ENCODE measurements at regions not wholly inside any gene's neighbourhood (a gene's known extent, or its start where the extent isn't known, plus 50 kb on each side); places are given as distances from the start of the nearest gene placed in this dataset.

- CTCF ChIA-PET = no interaction called here
- DNase-seq (ENCODE audit: low spot score) = no peak
- no TSS peak for BruUV-seq (replicated peaks)
- TF ChIP-seq EZH2 (IDR thresholded peaks at IDR 0.05; ENCODE audit: borderline replicate concordance, low read depth, low read length, poor library complexity, severe bottlenecking) = no peak
- TF ChIP-seq, protein P1, sequence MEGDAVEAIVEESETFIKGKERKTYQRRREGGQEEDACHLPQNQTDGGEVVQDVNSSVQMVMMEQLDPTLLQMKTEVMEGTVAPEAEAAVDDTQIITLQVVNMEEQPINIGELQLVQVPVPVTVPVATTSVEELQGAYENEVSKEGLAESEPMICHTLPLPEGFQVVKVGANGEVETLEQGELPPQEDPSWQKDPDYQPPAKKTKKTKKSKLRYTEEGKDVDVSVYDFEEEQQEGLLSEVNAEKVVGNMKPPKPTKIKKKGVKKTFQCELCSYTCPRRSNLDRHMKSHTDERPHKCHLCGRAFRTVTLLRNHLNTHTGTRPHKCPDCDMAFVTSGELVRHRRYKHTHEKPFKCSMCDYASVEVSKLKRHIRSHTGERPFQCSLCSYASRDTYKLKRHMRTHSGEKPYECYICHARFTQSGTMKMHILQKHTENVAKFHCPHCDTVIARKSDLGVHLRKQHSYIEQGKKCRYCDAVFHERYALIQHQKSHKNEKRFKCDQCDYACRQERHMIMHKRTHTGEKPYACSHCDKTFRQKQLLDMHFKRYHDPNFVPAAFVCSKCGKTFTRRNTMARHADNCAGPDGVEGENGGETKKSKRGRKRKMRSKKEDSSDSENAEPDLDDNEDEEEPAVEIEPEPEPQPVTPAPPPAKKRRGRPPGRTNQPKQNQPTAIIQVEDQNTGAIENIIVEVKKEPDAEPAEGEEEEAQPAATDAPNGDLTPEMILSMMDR (conservative IDR thresholded peaks at IDR 0.05; ENCODE audit: low read depth, low read length) = no peak
- intact Hi-C loops (cut with micrococcal nuclease; ENCODE audit: unreplicated experiment) = no loop called here
- no peaks in the 10 kb centered on the region for H3K9me3 ChIP-seq (ENCODE audit: low read depth, low read length, poor library complexity, severe bottlenecking)
- no peak overlapping the region for H3K4me3 ChIP-seq (ENCODE audit: low read depth, low read length, poor library complexity, severe bottlenecking)
- no peaks in the 10 kb centered on the region for H3K36me3 ChIP-seq (ENCODE audit: insufficient read depth, low read length, poor library complexity, severe bottlenecking)
- POLR2A ChIA-PET (ENCODE audit: low non-redundant PET) = no interaction called here
- no peaks in the 10 kb centered on the region for H3K4me1 ChIP-seq (ENCODE audit: insufficient read depth, low read length, poor library complexity, severe bottlenecking)
- H3K27me3 ChIP-seq (replicated peaks; ENCODE audit: insufficient read depth, low read depth, low read length, poor library complexity) = no peaks in the 10 kb centered on the region
- H3K27ac ChIP-seq (ENCODE audit: low read depth, low read length, poor library complexity, severe bottlenecking) = no peak overlapping the region
Measured at GRCh38 chr3:193116871-193117270, 124.2 kb upstream of the PLAAT1 start.

DNA sequence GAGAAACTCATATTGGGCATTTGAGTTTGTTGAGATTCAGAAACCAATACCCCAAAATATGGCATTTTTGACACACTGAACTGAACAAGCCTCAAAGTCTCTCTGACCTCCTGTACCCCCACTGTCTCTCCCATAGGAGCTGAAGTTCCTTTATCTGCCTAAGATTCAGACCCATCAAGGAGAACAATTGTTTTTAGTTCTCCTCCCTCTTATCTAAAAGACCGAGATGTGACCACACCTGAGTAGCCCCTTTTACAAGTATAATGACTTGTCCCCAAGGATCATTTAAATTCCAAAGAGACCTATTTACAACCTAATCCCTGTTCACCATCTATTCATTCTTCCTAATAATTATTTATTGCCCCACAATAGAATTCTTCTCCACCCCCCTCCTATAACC is 122.1 kb upstream of the PLAAT1 start:
- Histone ChIP-seq H3K27me3 (replicated peaks; ENCODE audit: insufficient read depth, low read depth, low read length, poor library complexity) (peaks cover 6% of the 10 kb centered on the region), H3K27ac (ENCODE audit: low read depth, low read length, poor library complexity, severe bottlenecking) (no peak overlapping the region), H3K9me3 (ENCODE audit: low read depth, low read length, poor library complexity, severe bottlenecking) (no peaks in the 10 kb centered on the region), H3K4me1 (ENCODE audit: insufficient read depth, low read length, poor library complexity, severe bottlenecking) (no peaks in the 10 kb centered on the region), H3K36me3 (ENCODE audit: insufficient read depth, low read length, poor library complexity, severe bottlenecking) (no peaks in the 10 kb centered on the region), H3K4me3 (ENCODE audit: low read depth, low read length, poor library complexity, severe bottlenecking) (no peak overlapping the region)
- ChIA-PET POLR2A (ENCODE audit: low non-redundant PET) (no interaction called here), CTCF (no interaction called here)
- intact Hi-C loops (cut with micrococcal nuclease; ENCODE audit: unreplicated experiment) = no loop called here
- DNase-seq (ENCODE audit: low spot score) = no peak
- BruUV-seq (replicated peaks) = no TSS peak
- TF ChIP-seq EZH2 (IDR thresholded peaks at IDR 0.05; ENCODE audit: borderline replicate concordance, low read depth, low read length, poor library complexity, severe bottlenecking) = no peak
- TF ChIP-seq, protein P1 (conservative IDR thresholded peaks at IDR 0.05; ENCODE audit: low read depth, low read length) = no peak

DNA sequence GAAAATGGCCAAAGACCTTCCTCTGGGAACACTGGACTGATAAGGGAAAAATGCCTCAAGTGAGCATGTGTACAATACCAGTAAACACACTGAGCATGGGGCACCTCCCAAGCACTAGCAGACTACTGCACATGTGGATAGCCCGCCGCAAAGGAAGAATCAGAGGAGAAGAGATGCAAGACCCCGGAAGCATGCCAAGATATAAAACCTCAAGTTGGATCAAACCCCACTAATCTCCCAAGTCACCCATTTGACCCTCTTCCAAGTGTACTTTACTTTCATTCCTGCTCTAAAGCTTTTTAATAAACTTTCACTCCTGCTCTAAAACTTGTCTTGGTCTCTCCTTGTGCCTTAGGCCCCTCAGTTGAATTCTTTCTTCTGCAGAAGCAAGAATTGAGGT is 121.1 kb upstream of the PLAAT1 start:
- Histone ChIP-seq H3K4me1 (ENCODE audit: insufficient read depth, low read length, poor library complexity, severe bottlenecking) (no peaks in the 10 kb centered on the region), H3K4me3 (ENCODE audit: low read depth, low read length, poor library complexity, severe bottlenecking) (no peak overlapping the region), H3K27me3 (replicated peaks; ENCODE audit: insufficient read depth, low read depth, low read length, poor library complexity) (peaks cover 8% of the 10 kb centered on the region), H3K9me3 (ENCODE audit: low read depth, low read length, poor library complexity, severe bottlenecking) (no peaks in the 10 kb centered on the region), H3K27ac (ENCODE audit: low read depth, low read length, poor library complexity, severe bottlenecking) (no peak overlapping the region), H3K36me3 (ENCODE audit: insufficient read depth, low read length, poor library complexity, severe bottlenecking) (no peaks in the 10 kb centered on the region)
- CTCF ChIA-PET = no interaction called here
- no TSS peak for BruUV-seq (replicated peaks)
- POLR2A ChIA-PET (ENCODE audit: low non-redundant PET) = no interaction called here
- TF ChIP-seq, protein P1 (conservative IDR thresholded peaks at IDR 0.05; ENCODE audit: low read depth, low read length) = no peak
- no peak for TF ChIP-seq EZH2 (IDR thresholded peaks at IDR 0.05; ENCODE audit: borderline replicate concordance, low read depth, low read length, poor library complexity, severe bottlenecking)
- intact Hi-C loops (cut with micrococcal nuclease; ENCODE audit: unreplicated experiment) = no loop called here
- DNase-seq (ENCODE audit: low spot score) = no peak

Measured in A673 (cell line).